DMS 273 treated with DMSO at 0.1 percent for 48 hours (cell line): ENCODE measurements at regions not wholly inside any gene's neighbourhood (a gene's known extent, or its start where the extent isn't known, plus 50 kb on each side); places are given as distances from the start of the nearest gene placed in this dataset.

Source experiments
- DNase-seq: peaks from one replicate; lab custom pipeline; 2025; lab: John Stamatoyannopoulos, UW

DNA sequence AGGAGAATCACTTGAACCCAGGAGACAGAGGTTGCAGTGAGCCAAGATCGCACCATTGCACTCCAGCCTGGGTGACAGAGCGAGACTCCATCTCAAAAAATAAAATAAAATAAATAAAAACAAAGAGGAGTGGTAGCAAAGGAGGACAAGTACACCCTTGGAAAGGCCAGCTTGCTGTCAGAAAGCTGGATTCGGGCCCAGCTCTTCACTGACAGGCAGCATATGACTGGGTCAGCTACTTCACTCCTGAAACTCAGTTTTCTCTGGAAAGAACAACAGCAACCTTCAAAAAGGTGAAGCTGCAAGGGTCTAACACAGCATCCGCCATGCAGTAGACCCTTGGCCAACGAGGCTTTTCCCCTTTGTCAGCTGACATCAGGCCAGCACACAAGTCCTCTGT is 156.0 kb upstream of the TIAM1 start:
- no peak for DNase-seq

- no peak for DNase-seq
Measured at GRCh38 chr21:31498985-31499384, 154.9 kb upstream of the TIAM1 start.

DNA sequence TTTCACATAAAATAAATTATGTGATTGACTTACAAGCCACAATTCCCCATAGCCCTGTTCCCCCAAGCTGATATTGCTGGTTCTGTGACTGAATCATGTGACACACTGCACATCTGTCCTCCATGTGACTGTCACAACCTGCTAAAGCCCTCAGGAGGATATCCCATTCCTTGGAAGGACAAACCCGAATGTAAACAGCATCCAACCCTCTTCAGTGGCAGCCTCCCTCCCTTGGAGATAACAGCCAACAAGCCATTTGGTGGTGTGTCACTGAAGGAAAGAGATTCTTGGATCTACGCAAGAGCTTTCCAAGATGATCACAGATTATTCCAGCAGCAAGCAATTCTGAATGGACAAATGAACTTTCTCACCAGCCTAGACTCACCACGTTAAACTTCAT is 153.9 kb upstream of the TIAM1 start:
- no peak for DNase-seq

DNA sequence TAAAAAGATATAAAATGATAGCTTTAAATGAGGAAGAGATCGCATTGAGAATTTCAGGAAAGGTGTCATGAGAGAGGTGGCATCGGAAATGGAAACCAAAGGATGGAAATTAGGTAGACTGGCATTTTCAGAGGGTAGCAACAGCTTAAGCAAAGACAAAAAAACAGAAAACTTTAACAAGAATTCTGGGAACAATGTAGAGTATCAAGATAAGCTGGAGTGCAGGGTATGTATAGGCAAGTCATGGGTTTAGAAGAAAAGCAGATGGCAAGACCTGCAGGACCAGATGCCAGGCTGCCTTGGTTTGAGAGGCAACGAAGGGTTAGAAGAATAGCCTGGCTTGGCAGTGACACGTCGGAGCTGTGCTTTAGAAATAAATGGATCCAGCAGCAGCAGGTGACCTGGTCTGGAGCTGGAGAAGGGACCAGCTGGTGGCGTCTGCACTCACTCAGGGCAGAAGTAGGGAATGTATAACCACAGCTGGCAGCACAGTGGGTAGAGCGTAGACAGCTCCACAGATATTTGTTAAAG is 149.4 kb upstream of the TIAM1 start:
- peak; percentile 83 for DNase-seq

GRCh38 chr21:31491617-31492016 is 147.6 kb upstream of the TIAM1 start:
- DNase-seq: no peak

GRCh38 chr21:31490443-31490842 is 146.4 kb upstream of the TIAM1 start:
- DNase-seq: no peak

GRCh38 chr21:31489726-31490125 is 145.7 kb upstream of the TIAM1 start:
- DNase-seq: no peak

DNA sequence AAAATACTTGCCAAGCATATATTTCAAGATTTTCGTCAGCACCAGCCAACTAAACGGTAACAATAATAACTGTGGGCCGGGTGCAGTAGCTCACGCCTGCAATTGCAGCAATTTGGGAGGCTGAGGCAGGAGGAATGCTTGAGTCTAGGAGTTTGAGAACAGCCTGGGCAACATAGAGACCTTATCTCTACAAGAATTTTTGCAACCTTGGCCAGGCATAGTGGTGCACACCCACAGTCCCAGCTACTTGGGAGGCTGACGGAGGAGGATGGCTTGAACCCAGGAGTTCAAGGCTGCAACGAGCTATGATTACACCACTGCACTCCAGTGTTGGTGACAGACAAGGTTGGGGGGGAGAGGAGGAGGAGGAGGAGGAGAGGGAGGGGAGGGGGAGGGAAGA is 145.0 kb upstream of the TIAM1 start:
- no peak for DNase-seq

DNA sequence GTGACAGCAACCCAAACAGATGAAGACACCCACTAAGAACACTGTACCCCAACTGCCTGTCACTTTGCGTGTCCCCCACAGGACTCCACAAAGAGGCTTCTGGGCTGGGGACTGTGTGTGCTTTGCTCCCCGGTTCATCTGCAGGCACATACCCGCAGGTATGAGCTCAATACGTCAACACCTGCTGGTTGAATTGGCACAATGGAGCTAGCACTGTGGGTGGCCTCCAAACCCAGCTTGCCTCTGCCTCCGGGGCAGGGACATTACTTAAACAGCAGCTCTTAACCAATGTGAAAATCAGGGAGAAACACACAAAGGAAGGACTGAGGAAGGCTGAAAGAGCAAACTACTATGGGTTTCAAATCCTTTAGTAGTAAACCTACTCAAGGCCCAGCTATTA is 140.2 kb upstream of the TIAM1 start:
- no peak for DNase-seq

DNA sequence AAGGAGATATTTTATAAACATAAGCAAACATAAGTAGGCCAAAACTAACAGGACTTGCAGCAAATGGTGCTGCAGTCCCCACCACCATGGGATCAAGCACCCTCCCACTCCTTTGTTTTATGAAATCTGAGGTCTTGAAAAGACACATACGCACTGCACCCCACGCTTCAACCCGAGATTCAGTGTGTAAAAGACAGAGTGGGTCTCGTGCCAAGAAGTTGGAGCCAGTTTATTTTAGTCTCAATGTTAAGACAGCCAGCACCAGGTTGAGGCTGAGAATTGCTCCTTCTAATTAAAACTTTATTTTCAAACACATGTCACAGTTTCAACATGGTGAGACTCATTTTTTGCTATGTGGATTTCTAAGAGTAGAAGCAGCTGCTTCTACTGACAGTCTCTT is 139.1 kb upstream of the TIAM1 start:
- DNase-seq: no peak

DNA sequence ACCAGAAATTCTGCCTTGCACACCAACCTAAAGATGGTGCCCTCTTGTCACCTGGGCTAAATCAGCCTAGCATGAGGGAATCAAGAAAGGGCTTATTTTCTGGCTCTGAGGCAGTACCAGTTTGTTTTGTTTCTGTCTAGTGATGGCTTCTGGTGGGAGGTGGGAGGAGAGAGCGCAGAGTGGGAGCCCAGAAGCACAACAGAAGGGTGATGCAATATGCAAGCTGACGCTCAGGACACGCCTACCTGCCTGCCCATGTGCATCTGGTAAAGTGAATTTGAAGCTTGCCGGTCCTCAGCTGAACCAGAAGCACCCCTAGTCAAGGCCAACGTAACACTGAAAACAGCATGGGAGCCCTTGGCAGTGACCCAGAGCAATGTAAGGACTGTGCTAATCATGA is 138.4 kb upstream of the TIAM1 start:
- DNase-seq: no peak

DNA sequence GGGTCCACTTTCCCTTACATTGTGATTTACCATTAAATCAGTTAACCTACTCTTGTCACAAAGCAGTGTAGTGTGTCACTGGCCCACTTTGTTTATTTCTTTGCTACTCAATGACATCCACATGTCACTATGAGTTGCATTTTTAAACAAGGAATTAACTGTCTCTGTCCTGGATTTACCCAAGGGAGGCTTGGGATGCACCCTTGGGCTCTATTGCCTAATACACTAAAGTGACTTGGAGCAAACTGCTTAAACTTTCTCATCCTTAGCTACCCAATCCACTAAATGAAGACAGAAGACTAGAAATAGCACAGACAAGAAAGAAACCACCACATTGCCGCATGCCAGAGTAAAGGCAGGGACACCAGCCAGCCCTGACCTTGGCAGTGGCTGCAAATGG is 136.2 kb upstream of the TIAM1 start:
- no peak for DNase-seq

GRCh38 chr21:31479714-31480113 is 135.7 kb upstream of the TIAM1 start:
- DNase-seq: no peak

- DNase-seq: no peak
Measured at GRCh38 chr21:31479222-31479621, 135.2 kb upstream of the TIAM1 start.

- DNase-seq: no peak
Measured at GRCh38 chr21:31476263-31477022, 132.4 kb upstream of the TIAM1 start.

DNA sequence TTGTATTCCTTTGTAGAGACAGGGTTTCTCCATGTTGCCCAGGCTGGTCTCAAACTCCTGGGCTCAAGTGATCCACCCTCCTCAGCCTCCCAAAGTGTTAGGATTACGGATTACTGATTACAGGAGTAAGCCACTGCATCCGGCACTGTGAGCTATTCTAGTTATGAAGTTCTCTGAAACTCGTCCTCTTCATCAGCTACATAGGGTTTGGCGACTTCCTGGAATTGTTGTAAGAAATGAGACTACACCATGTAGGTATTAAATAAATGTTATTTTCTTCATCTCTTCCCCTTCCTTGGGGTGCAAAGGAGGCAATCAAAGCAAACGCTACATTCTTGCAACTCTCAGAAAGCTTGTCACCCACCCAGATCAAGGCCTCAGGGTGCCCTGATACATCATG is 131.2 kb upstream of the TIAM1 start:
- DNase-seq: no peak

DNA sequence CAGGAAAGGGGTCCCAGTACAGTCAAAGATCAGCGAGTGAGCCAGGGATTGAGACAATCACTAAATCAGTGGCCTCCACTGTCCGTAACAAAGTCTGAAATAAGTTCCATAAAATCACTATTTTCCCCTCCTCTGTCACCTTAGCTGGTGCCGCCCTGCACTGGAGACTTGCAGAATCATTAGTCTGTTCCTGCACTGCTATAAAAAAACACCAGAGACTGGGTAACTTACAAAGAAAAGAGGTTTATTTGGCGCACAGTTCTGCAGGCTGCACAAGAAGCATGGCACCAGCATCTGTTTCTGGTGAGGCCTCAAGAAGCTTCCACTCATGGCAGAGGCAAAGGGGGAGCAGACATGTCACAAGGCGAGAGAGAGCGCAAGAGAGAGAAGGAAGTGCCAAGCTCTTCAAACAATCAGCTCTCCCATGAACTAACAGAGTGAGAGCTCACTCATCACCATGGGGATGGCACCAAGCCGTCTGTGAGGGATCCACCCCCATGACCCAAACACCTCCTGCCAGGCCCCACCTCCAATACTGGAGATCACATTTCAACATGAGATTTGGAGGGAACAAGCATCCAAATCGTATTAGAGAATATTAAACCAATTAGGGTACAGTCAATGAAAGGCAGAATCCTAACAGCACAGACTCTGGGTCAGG is 129.8 kb upstream of the TIAM1 start:
- no peak for DNase-seq

GRCh38 chr21:31471865-31472264 is 127.8 kb upstream of the TIAM1 start:
- DNase-seq: no peak

- DNase-seq: no peak
Measured at GRCh38 chr21:31470896-31471694, 127.0 kb upstream of the TIAM1 start.

DNA sequence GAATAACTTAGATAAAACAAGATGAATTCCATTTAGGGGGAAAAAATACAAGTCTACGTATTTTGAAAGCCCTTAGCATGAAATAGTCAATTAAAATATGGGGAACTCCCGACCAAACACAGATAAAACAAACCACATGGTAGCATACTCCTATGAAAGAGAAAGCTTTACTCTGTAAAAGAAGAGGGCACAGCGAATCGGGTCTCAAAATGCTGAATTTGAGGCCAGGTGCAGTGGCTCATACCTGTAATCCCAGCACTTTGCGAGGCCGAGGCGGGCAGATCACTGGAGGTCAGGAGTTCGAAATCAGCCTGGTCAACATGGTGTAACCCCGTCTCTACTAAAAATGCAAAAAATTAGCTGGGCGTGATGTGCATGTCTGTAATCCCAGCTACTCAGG is 116.9 kb upstream of the TIAM1 start:
- DNase-seq: no peak

GRCh38 chr21:31459457-31459856 is 115.4 kb upstream of the TIAM1 start:
- peak; percentile 23 for DNase-seq

- DNase-seq: no peak
Measured at GRCh38 chr21:31457675-31458074, 113.6 kb upstream of the TIAM1 start.

GRCh38 chr21:31456201-31456600 is 112.1 kb upstream of the TIAM1 start:
- no peak for DNase-seq
